MCF 10A (cell line): ENCODE measurements at regions not wholly inside any gene's neighbourhood (a gene's known extent, or its start where the extent isn't known, plus 50 kb on each side); places are given as distances from the start of the nearest gene placed in this dataset.

Experiments used
- BruUV-seq: library from RNA; stranded (reverse); fragments of 400-500 nt; replicated peaks from 2 replicates; lab custom pipeline; 2021; lab: Mats Ljungman, UMichigan
- CTCF ChIA-PET: fragments of 300-600 bp; sonication (Branson Sonifier 250); formaldehyde crosslinking; extraction: SDS; loops from one replicate; lab custom pipeline; 2021; ENCODE audit warnings: antibody characterized with exemption, inconsistent platforms; lab: Yijun Ruan, JAX
- POLR2A ChIA-PET: fragments of 300-600, 350-650 bp; sonication (Branson Sonifier 250); formaldehyde crosslinking; extraction: SDS; loops from one replicate; lab custom pipeline; 2020; ENCODE audit warnings: antibody characterized with exemption, inconsistent platforms; lab: Yijun Ruan, JAX
- DNase-seq: peaks from one replicate; pipeline ENCODE4 v3.0.0-alpha.2; 2018; ENCODE audit not compliant: unreplicated experiment
- H3K27ac Mint-ChIP-seq: one replicate; pipeline ENCODE4 v1.8.0; 2022; ENCODE audit warnings: mild to moderate bottlenecking, low read depth, mixed read lengths; ENCODE audit not compliant: unreplicated experiment
- H3K27me3 Mint-ChIP-seq: one replicate; pipeline ENCODE4 v1.8.0; 2022; ENCODE audit warnings: mixed read lengths; ENCODE audit not compliant: insufficient read depth, unreplicated experiment
- H3K36me3 Mint-ChIP-seq: one replicate; pipeline ENCODE4 v1.8.0; 2022; ENCODE audit warnings: mild to moderate bottlenecking, moderate library complexity, mixed read lengths; ENCODE audit not compliant: insufficient read depth, unreplicated experiment
- H3K4me1 Mint-ChIP-seq: one replicate; pipeline ENCODE4 v1.8.0; 2022; ENCODE audit warnings: mixed read lengths; ENCODE audit not compliant: insufficient read depth, unreplicated experiment
- H3K4me3 Mint-ChIP-seq: one replicate; pipeline ENCODE4 v1.8.0; 2022; ENCODE audit warnings: mild to moderate bottlenecking, moderate library complexity, mixed read lengths; ENCODE audit not compliant: unreplicated experiment
- H3K9me3 Mint-ChIP-seq: one replicate; pipeline ENCODE4 v1.8.0; 2022; ENCODE audit warnings: mixed read lengths; ENCODE audit not compliant: unreplicated experiment
- intact Hi-C: fragments of 100-400 bp; cut with micrococcal nuclease; formaldehyde crosslinking; loops from 2 replicates; pipeline ENCODE4 v1.14.1; 2022
- TF ChIP-seq, protein P1 (sequence below): fragments of 200-600 bp; IDR thresholded peaks from one replicate; pipeline ENCODE4 v1.8.0; 2022; ENCODE audit warnings: antibody characterized with exemption, mild to moderate bottlenecking; ENCODE audit not compliant: unreplicated experiment

- no peaks in the 10 kb centered on the region for H3K36me3 Mint-ChIP-seq
- TF ChIP-seq, protein P1, sequence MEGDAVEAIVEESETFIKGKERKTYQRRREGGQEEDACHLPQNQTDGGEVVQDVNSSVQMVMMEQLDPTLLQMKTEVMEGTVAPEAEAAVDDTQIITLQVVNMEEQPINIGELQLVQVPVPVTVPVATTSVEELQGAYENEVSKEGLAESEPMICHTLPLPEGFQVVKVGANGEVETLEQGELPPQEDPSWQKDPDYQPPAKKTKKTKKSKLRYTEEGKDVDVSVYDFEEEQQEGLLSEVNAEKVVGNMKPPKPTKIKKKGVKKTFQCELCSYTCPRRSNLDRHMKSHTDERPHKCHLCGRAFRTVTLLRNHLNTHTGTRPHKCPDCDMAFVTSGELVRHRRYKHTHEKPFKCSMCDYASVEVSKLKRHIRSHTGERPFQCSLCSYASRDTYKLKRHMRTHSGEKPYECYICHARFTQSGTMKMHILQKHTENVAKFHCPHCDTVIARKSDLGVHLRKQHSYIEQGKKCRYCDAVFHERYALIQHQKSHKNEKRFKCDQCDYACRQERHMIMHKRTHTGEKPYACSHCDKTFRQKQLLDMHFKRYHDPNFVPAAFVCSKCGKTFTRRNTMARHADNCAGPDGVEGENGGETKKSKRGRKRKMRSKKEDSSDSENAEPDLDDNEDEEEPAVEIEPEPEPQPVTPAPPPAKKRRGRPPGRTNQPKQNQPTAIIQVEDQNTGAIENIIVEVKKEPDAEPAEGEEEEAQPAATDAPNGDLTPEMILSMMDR, result no peak
- H3K27ac Mint-ChIP-seq, result no peak overlapping the region
- CTCF ChIA-PET, result interaction anchor here (0.6 to 1.2 kb wide), 3 partner anchors 11 to 922 kb away, joined by 3 read pairs; no protein-coding TSS in a partner anchor
- H3K27me3 Mint-ChIP-seq, result no peaks in the 10 kb centered on the region
- H3K9me3 Mint-ChIP-seq, result no peaks in the 10 kb centered on the region
- intact Hi-C loops, result no loop called here
- no peak overlapping the region for H3K4me3 Mint-ChIP-seq
- no TSS peak for BruUV-seq
- no peaks in the 10 kb centered on the region for H3K4me1 Mint-ChIP-seq
- no peak for DNase-seq
- POLR2A ChIA-PET, result interaction anchor here (0.6 to 0.7 kb wide), 2 partner anchors 13 to 127 kb away, joined by 3 read pairs; no protein-coding TSS in a partner anchor
Measured at GRCh38 chr2:144181001-144181400, 338.9 kb downstream of the ZEB2 start.

- Mint-ChIP-seq H3K27ac (no peak overlapping the region), H3K4me1 (no peaks in the 10 kb centered on the region), H3K4me3 (no peak overlapping the region), H3K27me3 (no peaks in the 10 kb centered on the region), H3K9me3 (no peaks in the 10 kb centered on the region), H3K36me3 (no peaks in the 10 kb centered on the region)
- intact Hi-C loops, result no loop called here
- BruUV-seq, result no TSS peak
- ChIA-PET CTCF (no interaction called here), POLR2A (interaction anchor here (0.6 kb wide), 1 partner anchor 838 kb away, joined by 3 read pairs; no protein-coding TSS in a partner anchor)
- DNase-seq, result no peak
- TF ChIP-seq, protein P1, result no peak
Measured at GRCh38 chr2:144180131-144180530, 339.8 kb downstream of the ZEB2 start.

DNA sequence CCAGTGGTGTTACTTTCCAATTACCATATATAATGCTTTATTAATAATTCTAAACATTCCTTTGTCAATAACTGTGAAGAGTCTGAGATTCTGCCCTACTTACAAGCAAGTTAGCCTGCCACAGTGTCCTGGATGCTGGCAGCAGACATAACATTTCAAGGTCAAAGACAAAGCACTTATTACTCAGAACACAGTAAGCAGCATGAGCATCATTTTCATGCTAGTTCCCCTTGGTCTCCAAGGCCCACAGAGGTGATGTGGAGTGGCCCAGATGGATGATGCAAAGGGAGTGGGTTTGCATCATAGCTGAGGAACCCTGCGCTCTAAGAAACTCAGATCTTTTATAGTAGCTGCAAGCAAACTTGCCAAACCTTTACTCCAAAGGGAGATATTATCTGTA, 349.7 kb downstream of the ZEB2 start:
- TF ChIP-seq, protein P1, result no peak
- ChIA-PET POLR2A (interaction anchor here (0.5 kb wide), 1 partner anchor 678 kb away, joined by 4 read pairs; no protein-coding TSS in a partner anchor), CTCF (no interaction called here)
- no peaks in the 10 kb centered on the region for H3K36me3 Mint-ChIP-seq
- H3K27me3 Mint-ChIP-seq, result no peaks in the 10 kb centered on the region
- intact Hi-C loops, result no loop called here
- no TSS peak for BruUV-seq
- no peaks in the 10 kb centered on the region for H3K4me1 Mint-ChIP-seq
- no peak overlapping the region for H3K27ac Mint-ChIP-seq
- no peak overlapping the region for H3K4me3 Mint-ChIP-seq
- H3K9me3 Mint-ChIP-seq, result no peaks in the 10 kb centered on the region
- no peak for DNase-seq

- no peaks in the 10 kb centered on the region for H3K9me3 Mint-ChIP-seq
- ChIA-PET CTCF (interaction anchor here (0.7 kb wide), 1 partner anchor 29 kb away, joined by 3 read pairs; no protein-coding TSS in a partner anchor), POLR2A (no interaction called here)
- no peak for DNase-seq
- BruUV-seq, result no TSS peak
- H3K27me3 Mint-ChIP-seq, result no peaks in the 10 kb centered on the region
- H3K4me1 Mint-ChIP-seq, result no peaks in the 10 kb centered on the region
- TF ChIP-seq, protein P1, result no peak
- intact Hi-C loops, result no loop called here
- H3K4me3 Mint-ChIP-seq, result no peak overlapping the region
- H3K27ac Mint-ChIP-seq, result no peak overlapping the region
- H3K36me3 Mint-ChIP-seq, result no peaks in the 10 kb centered on the region
Measured at GRCh38 chr2:144166743-144167142, 353.2 kb downstream of the ZEB2 start.
